ENCODE measurements at regions not wholly inside any gene's neighbourhood (a gene's known extent, or its start where the extent isn't known, plus 50 kb on each side); places are given as distances from the start of the nearest gene placed in this dataset.

GRCh38 chr9:108270051-108270450 is 585.7 kb downstream of the ACTL7B start:
- Histone ChIP-seq H2AFZ (ENCODE audit: control insufficient read depth, low read length) (no peak overlapping the region), H4K20me1 (ENCODE audit: control insufficient read depth, extremely low read depth, insufficient read depth, low read length) (no peaks in the 10 kb centered on the region), H3K36me3 (ENCODE audit: control insufficient read depth in 2 of 2, extremely low read depth in 1 of 2, insufficient read depth in 2 of 2, low read length in 2 of 2) (no peaks in the 10 kb centered on the region), H3K4me2 (ENCODE audit: control insufficient read depth, extremely low read depth, insufficient read depth, low read depth, low read length) (peak overlapping the region; percentile 33), H3K27ac (ENCODE audit: control insufficient read depth, insufficient read depth, low read length) (peak overlapping the region; percentile 56), H3K9me3 (ENCODE audit: control insufficient read depth, low read depth, low read length) (no peaks in the 10 kb centered on the region), H3K27me3 (ENCODE audit: control insufficient read depth, extremely low read depth, insufficient read depth, low read length) (no peaks in the 10 kb centered on the region), H3K79me2 (ENCODE audit: control insufficient read depth, insufficient read depth, low read length) (no peaks in the 10 kb centered on the region), H3K9ac (ENCODE audit: control insufficient read depth, extremely low read depth, insufficient read depth, low read length) (no peak overlapping the region), H3K4me1 (ENCODE audit: control insufficient read depth, extremely low read depth, insufficient read depth, low read length) (peaks cover 36% of the 10 kb centered on the region), H3K4me3 (ENCODE audit: control insufficient read depth in 2 of 3, extremely low read depth in 1 of 3, insufficient read depth in 2 of 3, low read depth in 1 of 3, low read length in 3 of 3) (no peak overlapping the region), H3K9me1 (ENCODE audit: control insufficient read depth, extremely low read depth, insufficient read depth, low read length) (no peaks in the 10 kb centered on the region)
- FAIRE-seq (peak; percentile 98), DNase-seq (ENCODE audit: low read depth, low spot score) (no peak)
- TF ChIP-seq CTCF (optimal IDR thresholded peaks at IDR 0.05 in 1 of 3, IDR thresholded peaks at IDR 0.05 in 1 of 3, conservative IDR thresholded peaks at IDR 0.05 in 1 of 3; ENCODE audit: extremely low read depth in 1 of 3, insufficient read depth in 2 of 3, low read length in 3 of 3) = peak in 2 of 3 experiments; percentile 21 to 44
- no peak for TF ChIP-seq EZH2 (IDR thresholded peaks at IDR 0.05; ENCODE audit: low read length)
- dilution Hi-C loops (cut with MboI; ENCODE audit: extremely low pct_ligation_motif_present, low sequenced_read_pairs) = no loop called here

- dilution Hi-C loops (cut with MboI; ENCODE audit: extremely low pct_ligation_motif_present, low sequenced_read_pairs) = no loop called here
- H3K9me3 ChIP-seq (ENCODE audit: control insufficient read depth, low read depth, low read length) = no peaks in the 10 kb centered on the region
- FAIRE-seq (peak; percentile 46), DNase-seq (ENCODE audit: low read depth, low spot score) (no peak)
- no peak overlapping the region for H2AFZ ChIP-seq (ENCODE audit: control insufficient read depth, low read length)
- no peaks in the 10 kb centered on the region for H3K9me1 ChIP-seq (ENCODE audit: control insufficient read depth, extremely low read depth, insufficient read depth, low read length)
- H3K36me3 ChIP-seq (ENCODE audit: control insufficient read depth in 2 of 2, extremely low read depth in 1 of 2, insufficient read depth in 2 of 2, low read length in 2 of 2) = no peaks in the 10 kb centered on the region
- H4K20me1 ChIP-seq (ENCODE audit: control insufficient read depth, extremely low read depth, insufficient read depth, low read length) = no peaks in the 10 kb centered on the region
- H3K27ac ChIP-seq (ENCODE audit: control insufficient read depth, insufficient read depth, low read length) = no peak overlapping the region
- H3K27me3 ChIP-seq (ENCODE audit: control insufficient read depth, extremely low read depth, insufficient read depth, low read length) = no peaks in the 10 kb centered on the region
- H3K4me2 ChIP-seq (ENCODE audit: control insufficient read depth, extremely low read depth, insufficient read depth, low read depth, low read length) = no peak overlapping the region
- no peaks in the 10 kb centered on the region for H3K79me2 ChIP-seq (ENCODE audit: control insufficient read depth, insufficient read depth, low read length)
- no peak overlapping the region for H3K4me3 ChIP-seq (ENCODE audit: control insufficient read depth in 2 of 3, extremely low read depth in 1 of 3, insufficient read depth in 2 of 3, low read depth in 1 of 3, low read length in 3 of 3)
- TF ChIP-seq EZH2 (IDR thresholded peaks at IDR 0.05; ENCODE audit: low read length) = no peak
- no peak for TF ChIP-seq CTCF (optimal IDR thresholded peaks at IDR 0.05 in 1 of 3, IDR thresholded peaks at IDR 0.05 in 1 of 3, conservative IDR thresholded peaks at IDR 0.05 in 1 of 3; ENCODE audit: extremely low read depth in 1 of 3, insufficient read depth in 2 of 3, low read length in 3 of 3)
- H3K9ac ChIP-seq (ENCODE audit: control insufficient read depth, extremely low read depth, insufficient read depth, low read length) = no peak overlapping the region
- H3K4me1 ChIP-seq (ENCODE audit: control insufficient read depth, extremely low read depth, insufficient read depth, low read length) = peaks cover 36% of the 10 kb centered on the region
Observed at GRCh38 chr9:108269371-108269770, 586.4 kb downstream of the ACTL7B start.

Measured in keratinocyte (primary cell).